Neuronal stem cell (in vitro differentiated cells): ENCODE measurements at regions not wholly inside any gene's neighbourhood (a gene's known extent, or its start where the extent isn't known, plus 50 kb on each side); places are given as distances from the start of the nearest gene placed in this dataset.

Experiments
- DNase-seq: peaks from one replicate; pipeline ENCODE4 v3.0.0-alpha.2; 2013; ENCODE audit warnings: low spot score
- H2AFZ ChIP-seq: one replicate; pipeline ENCODE4 v1.6.1; 2013; ENCODE audit warnings: mild to moderate bottlenecking, low read length, inconsistent platforms
- H2AK5ac ChIP-seq: 2 replicates; pipeline ENCODE4 v1.6.1; 2013; ENCODE audit warnings: low read depth, mild to moderate bottlenecking, inconsistent platforms, low read length, moderate library complexity, mixed read lengths
- H2BK120ac ChIP-seq: 2 replicates; pipeline ENCODE4 v1.6.1; 2013; ENCODE audit warnings: low read depth, mild to moderate bottlenecking, inconsistent platforms, low read length, moderate library complexity, mixed read lengths
- H2BK12ac ChIP-seq: one replicate; pipeline ENCODE4 v1.6.1; 2013; ENCODE audit warnings: low read length, inconsistent platforms
- H2BK15ac ChIP-seq: 2 replicates; pipeline ENCODE4 v1.6.1; 2013; ENCODE audit warnings: mild to moderate bottlenecking, low read length, inconsistent platforms, mixed read lengths
- H2BK5ac ChIP-seq: one replicate; pipeline ENCODE4 v1.6.1; 2013; ENCODE audit warnings: inconsistent platforms, mild to moderate bottlenecking, low read length, moderate library complexity
- H3K14ac ChIP-seq: one replicate; pipeline ENCODE4 v1.6.1; 2013; ENCODE audit warnings: low read length, inconsistent platforms
- H3K18ac ChIP-seq: 2 replicates; pipeline ENCODE4 v1.6.1; 2013; ENCODE audit warnings: low read length, inconsistent platforms
- H3K23ac ChIP-seq: 2 replicates; pipeline ENCODE4 v1.6.1; 2013; ENCODE audit warnings: low read depth, mild to moderate bottlenecking, mixed read lengths, low read length, inconsistent platforms; ENCODE audit not compliant: poor library complexity
- H3K27ac ChIP-seq: replicated peaks from 3 replicates; pipeline ENCODE4 v1.5.1; 2013; ENCODE audit warnings: low read length, inconsistent platforms
- H3K27me3 ChIP-seq, 3 experiments: 2 replicates each; pipeline ENCODE4 v1.6.1; 2013; ENCODE audit warnings: low read length in 3 of 3, mild to moderate bottlenecking in 2 of 3, inconsistent platforms in 1 of 3, low read depth in 1 of 3, mixed read lengths in 1 of 3, moderate library complexity in 1 of 3; ENCODE audit not compliant: control insufficient read depth in 3 of 3, insufficient read depth in 3 of 3
- H3K36me3 ChIP-seq, 2 donors: replicated peaks in 1 of 2; 2 replicates each; pipeline ENCODE4 v1.6.1; 2013; ENCODE audit warnings: low read length in 2 of 2; ENCODE audit not compliant: control insufficient read depth in 2 of 2, insufficient read depth in 2 of 2
- H3K4ac ChIP-seq: 2 replicates; pipeline ENCODE4 v1.6.1; 2013; ENCODE audit warnings: inconsistent platforms, mild to moderate bottlenecking, low read length, moderate library complexity
- H3K4me1 ChIP-seq, 2 donors: 1 replicate in 1 of 2; 2 replicates in 1 of 2; pipeline ENCODE4 v1.6.1; 2013; ENCODE audit warnings: low read length in 2 of 2, low read depth in 1 of 2; ENCODE audit not compliant: control insufficient read depth in 2 of 2, insufficient read depth in 1 of 2
- H3K4me2 ChIP-seq: one replicate; pipeline ENCODE4 v1.6.1; 2013; ENCODE audit warnings: mild to moderate bottlenecking, low read length, inconsistent platforms; ENCODE audit not compliant: insufficient read depth, poor library complexity, severe bottlenecking
- H3K4me3 ChIP-seq, 2 donors: 2 replicates each; pipeline ENCODE4 v1.5.1; 2013; ENCODE audit warnings: low read length in 2 of 2, mild to moderate bottlenecking in 2 of 2, inconsistent platforms in 1 of 2, moderate library complexity in 1 of 2
- H3K79me1 ChIP-seq: one replicate; pipeline ENCODE4 v1.6.1; 2013; ENCODE audit warnings: low read depth, mild to moderate bottlenecking, inconsistent platforms, low read length, moderate library complexity
- H3K9ac ChIP-seq: one replicate; pipeline ENCODE4 v1.6.1; 2013; ENCODE audit warnings: mild to moderate bottlenecking, low read depth, low read length, inconsistent platforms; ENCODE audit not compliant: poor library complexity
- H3K9me3 ChIP-seq, 2 donors: replicated peaks in 1 of 2; 2 replicates each; pipeline versions ENCODE3 to v1.6.1; 2013; ENCODE audit warnings: low read length in 2 of 2, mild to moderate bottlenecking in 2 of 2, inconsistent platforms in 1 of 2, low read depth in 1 of 2, mixed read lengths in 1 of 2, moderate library complexity in 1 of 2; ENCODE audit not compliant: control insufficient read depth in 2 of 2, insufficient read depth in 1 of 2
- H4K8ac ChIP-seq: one replicate; pipeline ENCODE4 v1.6.1; 2013; ENCODE audit warnings: low read depth, mild to moderate bottlenecking, inconsistent platforms, low read length, moderate library complexity
- H4K91ac ChIP-seq: one replicate; pipeline ENCODE4 v1.6.1; 2013; ENCODE audit warnings: low read length, low read depth, mild to moderate bottlenecking, inconsistent platforms; ENCODE audit not compliant: poor library complexity
- WGBS, 2 donors: extraction: QIAGEN DNeasy Blood & Tissue Kit; methylation state at CpG; one replicate each; pipeline ENCODE4 v1.1.7; 2013; ENCODE audit warnings: missing lambda C conversion rate in 2 of 2, mixed read lengths in 1 of 2; ENCODE audit not compliant: insufficient read length in 2 of 2, insufficient replicate concordance in 1 of 2; ENCODE audit errors: extremely low coverage in 2 of 2; 5-methylcytosine and 5-hydroxymethylcytosine counted together

- no peak for DNase-seq
- Histone ChIP-seq H3K4me3 (no peak overlapping the region), H4K91ac (no peak overlapping the region), H2AK5ac (no peak overlapping the region), H3K4ac (no peak overlapping the region), H3K36me3 (no peaks in the 10 kb centered on the region), H2BK120ac (no peak overlapping the region), H3K9ac (no peak overlapping the region), H3K18ac (no peak overlapping the region), H2BK15ac (no peak overlapping the region), H3K14ac (no peak overlapping the region), H3K9me3 (no peaks in the 10 kb centered on the region), H3K79me1 (no peaks in the 10 kb centered on the region), H4K8ac (no peak overlapping the region), H3K23ac (no peak overlapping the region), H3K27ac (no peak overlapping the region), H3K4me2 (no peak overlapping the region), H3K4me1 (peaks cover 0 to 14% of the 10 kb centered on the region in 2 donors), H2AFZ (no peak overlapping the region), H3K27me3 (no peaks in the 10 kb centered on the region), H2BK12ac (no peak overlapping the region), H2BK5ac (no peak overlapping the region)
- WGBS, 2 donors = no CpG with 5 or more reads among the region's 4 CpGs
Measured at GRCh38 chr5:123819833-123820232, 307.9 kb downstream of the CSNK1G3 start.

GRCh38 chr5:123819386-123819785, 307.4 kb downstream of the CSNK1G3 start:
- H3K36me3 ChIP-seq = no peaks in the 10 kb centered on the region
- H3K23ac ChIP-seq = no peak overlapping the region
- H3K18ac ChIP-seq = no peak overlapping the region
- no peak overlapping the region for H3K27ac ChIP-seq
- H2AK5ac ChIP-seq = no peak overlapping the region
- H3K4ac ChIP-seq = no peak overlapping the region
- no peaks in the 10 kb centered on the region for H3K79me1 ChIP-seq
- WGBS, 2 donors = no CpG with 5 or more reads among the region's 3 CpGs
- H3K4me2 ChIP-seq = no peak overlapping the region
- H2BK5ac ChIP-seq = no peak overlapping the region
- no peak overlapping the region for H3K14ac ChIP-seq
- no peak overlapping the region for H3K9ac ChIP-seq
- H3K27me3 ChIP-seq = no peaks in the 10 kb centered on the region
- DNase-seq = no peak
- H4K91ac ChIP-seq = no peak overlapping the region
- H3K4me1 ChIP-seq = peaks cover 0 to 18% of the 10 kb centered on the region in 2 donors
- no peak overlapping the region for H2BK15ac ChIP-seq
- H2AFZ ChIP-seq = no peak overlapping the region
- no peaks in the 10 kb centered on the region for H3K9me3 ChIP-seq
- H4K8ac ChIP-seq = no peak overlapping the region
- H3K4me3 ChIP-seq = no peak overlapping the region
- no peak overlapping the region for H2BK120ac ChIP-seq
- no peak overlapping the region for H2BK12ac ChIP-seq

GRCh38 chr5:123817267-123817666, 305.3 kb downstream of the CSNK1G3 start:
- H3K79me1 ChIP-seq = no peaks in the 10 kb centered on the region
- H3K18ac ChIP-seq = no peak overlapping the region
- H3K14ac ChIP-seq = no peak overlapping the region
- no peak overlapping the region for H3K27ac ChIP-seq
- no peak for DNase-seq
- no peak overlapping the region for H4K8ac ChIP-seq
- H3K9me3 ChIP-seq = no peaks in the 10 kb centered on the region
- no peak overlapping the region for H3K4ac ChIP-seq
- no peak overlapping the region for H3K4me3 ChIP-seq
- H3K4me1 ChIP-seq = peaks cover 6 to 30% of the 10 kb centered on the region in 2 donors
- no peak overlapping the region for H2BK15ac ChIP-seq
- H3K23ac ChIP-seq = no peak overlapping the region
- WGBS, 2 donors = no CpG with 5 or more reads among the region's 2 CpGs
- H4K91ac ChIP-seq = no peak overlapping the region
- no peaks in the 10 kb centered on the region for H3K36me3 ChIP-seq
- H3K9ac ChIP-seq = no peak overlapping the region
- no peak overlapping the region for H2BK5ac ChIP-seq
- H3K4me2 ChIP-seq = no peak overlapping the region
- no peak overlapping the region for H2BK12ac ChIP-seq
- H2BK120ac ChIP-seq = no peak overlapping the region
- H2AK5ac ChIP-seq = no peak overlapping the region
- no peak overlapping the region for H2AFZ ChIP-seq
- H3K27me3 ChIP-seq = no peaks in the 10 kb centered on the region

GRCh38 chr5:123814801-123815470, 303.0 kb downstream of the CSNK1G3 start:
- Histone ChIP-seq H3K27me3 (no peaks in the 10 kb centered on the region), H3K9ac (no peak overlapping the region), H3K14ac (no peak overlapping the region), H3K4me1 (peaks cover 16 to 50% of the 10 kb centered on the region in 2 donors), H3K36me3 (no peaks in the 10 kb centered on the region), H2AK5ac (no peak overlapping the region), H2BK120ac (no peak overlapping the region), H4K8ac (no peak overlapping the region), H3K79me1 (no peaks in the 10 kb centered on the region), H3K4ac (no peak overlapping the region), H3K23ac (no peak overlapping the region), H3K18ac (no peak overlapping the region), H2AFZ (peak overlapping the region; percentile 79), H2BK15ac (no peak overlapping the region), H3K4me3 (no peak overlapping the region), H4K91ac (no peak overlapping the region), H3K9me3 (no peaks in the 10 kb centered on the region), H3K27ac (no peak overlapping the region), H2BK5ac (no peak overlapping the region), H3K4me2 (no peak overlapping the region), H2BK12ac (no peak overlapping the region)
- no peak for DNase-seq
- WGBS, 2 donors = no CpG with 5 or more reads among the region's 8 CpGs
